ENCODE measurements at regions not wholly inside any gene's neighbourhood (a gene's known extent, or its start where the extent isn't known, plus 50 kb on each side); places are given as distances from the start of the nearest gene placed in this dataset.

DNA sequence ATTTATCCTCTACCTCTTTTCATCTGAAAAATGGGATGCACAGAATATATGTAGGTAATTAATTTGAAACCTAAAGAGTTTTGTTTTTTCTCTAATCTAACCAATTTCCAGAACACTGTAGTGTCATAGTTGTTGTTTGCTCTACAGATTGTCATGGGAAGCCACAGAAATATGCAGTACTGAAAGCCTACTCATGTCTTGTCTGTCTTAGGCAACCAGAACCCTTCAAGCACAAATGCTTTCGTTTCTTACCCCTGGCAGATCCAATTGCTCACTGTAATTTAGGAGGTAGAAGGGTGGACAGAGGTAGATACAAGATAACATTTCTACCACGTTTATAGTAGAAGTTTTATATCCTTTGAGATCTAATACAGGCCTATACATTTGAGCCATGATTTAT, 330.2 kb upstream of the NOVA1 start:
- POLR2A ChIA-PET = no interaction called here
- TF ChIP-seq HDGF (IDR thresholded peaks at IDR 0.05; ENCODE audit: borderline replicate concordance) (no peak), BHLHE40 (IDR thresholded peaks at IDR 0.05; ENCODE audit: borderline replicate concordance) (no peak), ELF4 (IDR thresholded peaks at IDR 0.05) (no peak), L3MBTL2 (conservative IDR thresholded peaks at IDR 0.05) (no peak), SP1 (IDR thresholded peaks at IDR 0.05) (no peak), FOXA1 (IDR thresholded peaks at IDR 0.05) (no peak), FOXK2 (IDR thresholded peaks at IDR 0.05) (no peak), NFRKB (IDR thresholded peaks at IDR 0.05) (no peak), CTBP1 (IDR thresholded peaks at IDR 0.05; ENCODE audit: borderline replicate concordance) (no peak), LEF1 (IDR thresholded peaks at IDR 0.05; ENCODE audit: borderline replicate concordance) (no peak), ZNF384 (IDR thresholded peaks at IDR 0.05) (no peak), FOXM1 (IDR thresholded peaks at IDR 0.05; ENCODE audit: borderline replicate concordance) (no peak), TARDBP (IDR thresholded peaks at IDR 0.05) (no peak), SUZ12 (IDR thresholded peaks at IDR 0.05) (no peak), ARNT (IDR thresholded peaks at IDR 0.05) (no peak)
- TF ChIP-seq, protein P1, sequence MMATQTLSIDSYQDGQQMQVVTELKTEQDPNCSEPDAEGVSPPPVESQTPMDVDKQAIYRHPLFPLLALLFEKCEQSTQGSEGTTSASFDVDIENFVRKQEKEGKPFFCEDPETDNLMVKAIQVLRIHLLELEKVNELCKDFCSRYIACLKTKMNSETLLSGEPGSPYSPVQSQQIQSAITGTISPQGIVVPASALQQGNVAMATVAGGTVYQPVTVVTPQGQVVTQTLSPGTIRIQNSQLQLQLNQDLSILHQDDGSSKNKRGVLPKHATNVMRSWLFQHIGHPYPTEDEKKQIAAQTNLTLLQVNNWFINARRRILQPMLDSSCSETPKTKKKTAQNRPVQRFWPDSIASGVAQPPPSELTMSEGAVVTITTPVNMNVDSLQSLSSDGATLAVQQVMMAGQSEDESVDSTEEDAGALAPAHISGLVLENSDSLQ (IDR thresholded peaks at IDR 0.05) = no peak
- no peak for DNase-seq (ENCODE audit: extremely low spot score)
- CTCF ChIA-PET = no interaction called here

DNA sequence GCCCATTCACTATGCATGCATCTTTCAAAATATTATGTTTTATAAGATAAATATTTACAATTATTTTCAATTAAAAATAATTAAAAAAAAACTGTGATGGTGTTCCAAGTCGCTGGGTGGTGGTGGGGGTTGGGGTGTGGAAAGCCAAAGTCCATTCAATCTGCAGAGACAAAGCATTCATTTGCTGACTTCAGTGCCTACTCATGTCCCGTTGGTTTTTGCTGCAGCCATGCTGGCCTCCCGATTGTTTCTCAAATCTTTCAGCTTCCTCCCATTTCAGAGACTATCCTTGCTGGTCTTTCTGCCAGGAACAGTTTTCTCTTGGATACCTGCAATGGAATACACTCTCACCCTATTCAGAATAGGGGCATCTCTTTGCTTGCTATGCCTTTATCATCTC, 331.5 kb upstream of the NOVA1 start:
- TF ChIP-seq FOXK2 (IDR thresholded peaks at IDR 0.05) = no peak
- no peak for TF ChIP-seq ELF4 (IDR thresholded peaks at IDR 0.05)
- TF ChIP-seq, protein P1 (IDR thresholded peaks at IDR 0.05) = no peak
- no peak for TF ChIP-seq FOXA1 (IDR thresholded peaks at IDR 0.05)
- no peak for TF ChIP-seq SP1 (IDR thresholded peaks at IDR 0.05)
- TF ChIP-seq HDGF (IDR thresholded peaks at IDR 0.05; ENCODE audit: borderline replicate concordance) = no peak
- TF ChIP-seq SUZ12 (IDR thresholded peaks at IDR 0.05) = no peak
- TF ChIP-seq ARNT (IDR thresholded peaks at IDR 0.05) = no peak
- no peak for TF ChIP-seq L3MBTL2 (conservative IDR thresholded peaks at IDR 0.05)
- TF ChIP-seq CTBP1 (IDR thresholded peaks at IDR 0.05; ENCODE audit: borderline replicate concordance) = no peak
- TF ChIP-seq NFRKB (IDR thresholded peaks at IDR 0.05) = no peak
- TF ChIP-seq BHLHE40 (IDR thresholded peaks at IDR 0.05; ENCODE audit: borderline replicate concordance) = no peak
- no peak for TF ChIP-seq ZNF384 (IDR thresholded peaks at IDR 0.05)
- no peak for TF ChIP-seq FOXM1 (IDR thresholded peaks at IDR 0.05; ENCODE audit: borderline replicate concordance)
- no peak for TF ChIP-seq TARDBP (IDR thresholded peaks at IDR 0.05)
- TF ChIP-seq LEF1 (IDR thresholded peaks at IDR 0.05; ENCODE audit: borderline replicate concordance) = no peak
- CTCF ChIA-PET = no interaction called here
- no peak for DNase-seq (ENCODE audit: extremely low spot score)
- POLR2A ChIA-PET = no interaction called here

DNA sequence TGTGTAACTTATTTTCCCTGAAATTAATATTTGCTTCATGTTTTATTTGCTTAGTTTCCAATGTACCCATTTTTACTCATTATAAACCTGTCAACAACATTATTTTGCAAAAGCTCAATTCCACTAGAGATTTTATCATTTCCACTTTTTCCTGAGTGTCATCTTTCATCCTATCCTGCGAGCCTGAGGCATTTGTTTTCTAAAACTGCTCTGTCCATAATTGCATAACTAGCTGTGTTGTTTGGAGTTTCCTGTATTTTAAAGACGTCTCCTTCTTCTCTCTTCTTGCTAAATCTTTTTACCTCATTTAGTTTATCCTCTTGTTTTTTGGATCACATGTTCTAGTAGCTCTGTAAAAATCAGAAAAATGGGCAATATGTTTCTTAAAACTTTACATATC, 332.7 kb upstream of the NOVA1 start:
- ChIA-PET CTCF (interaction anchor here (0.6 kb wide), 1 partner anchor 699 kb away, joined by 3 read pairs; no protein-coding TSS in a partner anchor), POLR2A (no interaction called here)
- DNase-seq (ENCODE audit: extremely low spot score) = no peak
- TF ChIP-seq BHLHE40 (IDR thresholded peaks at IDR 0.05; ENCODE audit: borderline replicate concordance) (no peak), NFRKB (IDR thresholded peaks at IDR 0.05) (no peak), ARNT (IDR thresholded peaks at IDR 0.05) (no peak), SUZ12 (IDR thresholded peaks at IDR 0.05) (no peak), FOXM1 (IDR thresholded peaks at IDR 0.05; ENCODE audit: borderline replicate concordance) (no peak), SP1 (IDR thresholded peaks at IDR 0.05) (no peak), HDGF (IDR thresholded peaks at IDR 0.05; ENCODE audit: borderline replicate concordance) (no peak)

DNA sequence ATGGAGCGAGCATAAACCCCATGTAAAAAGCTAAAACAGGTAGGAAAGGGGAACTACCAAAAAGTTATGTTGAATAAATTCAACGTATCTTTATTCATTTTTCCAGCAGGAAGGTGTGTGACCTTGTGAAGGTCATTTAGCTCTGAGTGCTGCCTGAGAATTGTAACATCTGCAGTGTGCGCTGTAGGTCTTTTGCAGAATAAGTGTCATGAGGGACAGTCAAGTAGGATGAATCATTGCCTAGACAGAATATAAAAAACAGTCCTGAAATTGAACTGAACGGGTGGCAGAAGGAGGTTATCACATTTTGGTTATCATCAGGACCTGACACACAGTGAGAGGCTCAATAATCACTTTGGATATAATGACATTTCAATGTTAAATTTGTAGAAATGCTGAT, 334.8 kb upstream of the NOVA1 start:
- CTCF ChIA-PET = no interaction called here
- TF ChIP-seq ZNF384 (IDR thresholded peaks at IDR 0.05) = no peak
- TF ChIP-seq CTBP1 (IDR thresholded peaks at IDR 0.05; ENCODE audit: borderline replicate concordance) = no peak
- no peak for TF ChIP-seq FOXM1 (IDR thresholded peaks at IDR 0.05; ENCODE audit: borderline replicate concordance)
- TF ChIP-seq TARDBP (IDR thresholded peaks at IDR 0.05) = no peak

DNA sequence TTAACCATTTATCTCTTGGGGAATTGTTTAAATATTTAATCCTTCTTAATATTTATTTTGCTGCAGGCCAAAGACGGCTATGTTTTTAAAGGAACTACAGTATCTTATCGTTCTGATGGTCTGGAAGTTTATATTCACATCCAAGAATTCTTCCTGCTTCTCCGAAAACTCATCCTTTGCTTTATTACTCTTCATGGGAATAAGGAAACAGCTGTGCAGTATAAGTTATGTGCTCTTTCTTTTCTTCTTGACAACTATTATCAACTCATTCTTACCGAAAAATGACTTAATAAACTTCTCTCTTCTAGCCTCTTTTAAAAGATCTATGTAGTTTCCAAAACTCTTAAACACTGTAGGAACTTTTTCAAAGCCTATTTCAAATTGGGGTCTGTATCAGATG, 335.6 kb upstream of the NOVA1 start:
- ChIA-PET POLR2A (no interaction called here), CTCF (no interaction called here)
- no peak for TF ChIP-seq ZNF384 (IDR thresholded peaks at IDR 0.05)
- TF ChIP-seq BHLHE40 (IDR thresholded peaks at IDR 0.05; ENCODE audit: borderline replicate concordance) = no peak
- TF ChIP-seq FOXA1 (IDR thresholded peaks at IDR 0.05) = no peak
- no peak for TF ChIP-seq TARDBP (IDR thresholded peaks at IDR 0.05)
- TF ChIP-seq NFRKB (IDR thresholded peaks at IDR 0.05) = no peak
- no peak for TF ChIP-seq LEF1 (IDR thresholded peaks at IDR 0.05; ENCODE audit: borderline replicate concordance)
- TF ChIP-seq, protein P1 (IDR thresholded peaks at IDR 0.05) = no peak
- TF ChIP-seq FOXK2 (IDR thresholded peaks at IDR 0.05) = no peak
- no peak for TF ChIP-seq SP1 (IDR thresholded peaks at IDR 0.05)
- no peak for DNase-seq (ENCODE audit: extremely low spot score)

More for the DNA sequence above, 334.8 kb upstream of the NOVA1 start:
- POLR2A ChIA-PET = no interaction called here
- no peak for DNase-seq (ENCODE audit: extremely low spot score)

DNA sequence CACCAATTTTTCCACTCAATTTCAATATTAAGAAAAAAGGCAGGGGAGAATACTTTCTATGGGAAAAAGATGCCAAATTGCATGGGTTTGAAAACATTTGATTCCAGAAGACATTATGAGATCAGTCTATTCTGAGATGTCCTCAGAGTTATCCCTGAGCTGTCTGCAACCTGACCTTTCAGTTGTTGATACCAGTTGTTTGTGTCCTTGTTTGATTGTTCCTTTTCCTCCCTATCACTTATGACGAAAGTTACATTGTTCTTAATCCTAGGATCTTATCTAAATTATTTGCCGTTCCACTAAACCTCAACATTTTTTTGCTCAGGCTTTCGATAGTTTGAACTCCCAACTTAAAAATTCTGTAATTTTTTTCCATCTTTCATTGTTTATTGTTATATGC, 336.3 kb upstream of the NOVA1 start:
- ChIA-PET POLR2A (no interaction called here), CTCF (no interaction called here)
- no peak for DNase-seq (ENCODE audit: extremely low spot score)
- TF ChIP-seq ARNT (IDR thresholded peaks at IDR 0.05) (no peak), TARDBP (IDR thresholded peaks at IDR 0.05) (no peak), CTBP1 (IDR thresholded peaks at IDR 0.05; ENCODE audit: borderline replicate concordance) (no peak), SUZ12 (IDR thresholded peaks at IDR 0.05) (no peak), LEF1 (IDR thresholded peaks at IDR 0.05; ENCODE audit: borderline replicate concordance) (no peak), HDGF (IDR thresholded peaks at IDR 0.05; ENCODE audit: borderline replicate concordance) (no peak), FOXM1 (IDR thresholded peaks at IDR 0.05; ENCODE audit: borderline replicate concordance) (no peak), FOXA1 (IDR thresholded peaks at IDR 0.05) (no peak), BHLHE40 (IDR thresholded peaks at IDR 0.05; ENCODE audit: borderline replicate concordance) (no peak), SP1 (IDR thresholded peaks at IDR 0.05) (no peak), ZNF384 (IDR thresholded peaks at IDR 0.05) (no peak), ELF4 (IDR thresholded peaks at IDR 0.05) (no peak), L3MBTL2 (conservative IDR thresholded peaks at IDR 0.05) (no peak), FOXK2 (IDR thresholded peaks at IDR 0.05) (no peak), NFRKB (IDR thresholded peaks at IDR 0.05) (no peak)
- TF ChIP-seq, protein P1 (IDR thresholded peaks at IDR 0.05) = no peak

Data from HEK293T (cell line).